ENCODE measurements at regions not wholly inside any gene's neighbourhood (a gene's known extent, or its start where the extent isn't known, plus 50 kb on each side); places are given as distances from the start of the nearest gene placed in this dataset.

DNA sequence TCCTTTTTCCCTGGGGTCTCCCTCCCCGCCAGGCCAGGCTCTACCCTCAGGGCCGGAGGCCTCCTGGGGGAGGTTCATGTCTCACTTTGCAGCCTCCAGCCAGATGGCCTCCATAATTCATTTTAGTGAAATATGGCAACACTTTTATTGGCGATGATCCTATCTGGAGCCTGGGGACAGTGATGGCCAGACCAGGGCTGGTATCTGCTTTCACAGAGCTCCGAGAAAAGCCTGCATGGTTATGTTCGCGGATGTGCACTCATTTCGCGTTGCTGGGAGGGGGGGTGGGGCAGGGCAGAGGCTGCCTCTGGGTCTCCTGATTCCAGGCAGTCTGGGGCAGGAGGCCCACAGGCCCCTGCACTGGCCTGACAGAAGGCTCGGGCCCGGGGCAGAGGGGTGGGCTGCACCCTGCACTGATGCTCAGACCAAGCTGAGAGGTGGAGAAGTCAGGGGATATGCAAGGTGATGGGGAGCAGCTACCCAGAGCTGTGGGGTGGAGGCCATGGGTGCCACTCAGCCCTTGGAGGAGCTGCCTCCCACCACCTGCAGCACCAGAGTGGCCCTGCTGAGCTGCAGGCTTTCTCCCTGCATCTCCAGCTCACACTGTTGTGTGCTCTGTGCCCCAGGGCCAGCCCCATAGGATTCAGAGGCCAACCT lies 85.3 kb upstream of the RET start:
- H3K79me2 ChIP-seq (replicated peaks; ENCODE audit: insufficient read depth), result no peaks in the 10 kb centered on the region
- H3K4me3 ChIP-seq, result no peak overlapping the region
- TF ChIP-seq NANOG (IDR thresholded peaks at IDR 0.05; ENCODE audit: borderline replicate concordance), result no peak
- no peak for TF ChIP-seq ZNF331 (CRISPR knock-in tag; IDR thresholded peaks at IDR 0.05; ENCODE audit: low read depth)
- no peak for TF ChIP-seq POLR2AphosphoS5 (IDR thresholded peaks at IDR 0.05; ENCODE audit: low read depth)
- no peak for TF ChIP-seq STAT1 (IDR thresholded peaks at IDR 0.05; ENCODE audit: unreplicated experiment)
- no peak for TF ChIP-seq EZH2phosphoT487 (IDR thresholded peaks at IDR 0.05; ENCODE audit: unreplicated experiment)
- TF ChIP-seq CREB1 (CRISPR knock-in tag; IDR thresholded peaks at IDR 0.05; ENCODE audit: low read depth), result no peak
- TF ChIP-seq JUNB (IDR thresholded peaks at IDR 0.05; ENCODE audit: unreplicated experiment), result no peak
- ATAC-seq, result no peak
- H3F3A ChIP-seq (replicated peaks; ENCODE audit: low read depth), result no peaks in the 10 kb centered on the region
- Mint-ChIP-seq H3K4me1 (peaks cover 3% of the 10 kb centered on the region; the same call in 2 of the 3 replicates), H3K27ac (no peak overlapping the region), H3K4me3 (no peak overlapping the region), H3K9me3 (no peaks in the 10 kb centered on the region; the same call in 1 of the 3 replicates), H3K27me3 (ENCODE audit: insufficient read depth, low read depth, poor library complexity) (peaks cover 8% of the 10 kb centered on the region), H3K36me3 (ENCODE audit: low read depth) (peaks cover 3% of the 10 kb centered on the region; the same call in 1 of the 3 replicates)
- H2AFZ ChIP-seq, result no peak overlapping the region
- no peak overlapping the region for H3K27ac ChIP-seq (ENCODE audit: low read depth)
- no peaks in the 10 kb centered on the region for H3K27me3 ChIP-seq (ENCODE audit: insufficient read depth)
- no peak for DNase-seq (ENCODE audit: low spot score)
- H3K4me1 ChIP-seq (ENCODE audit: insufficient read depth), result no peaks in the 10 kb centered on the region
- no peak overlapping the region for H3K4me2 ChIP-seq
- H4K20me1 ChIP-seq (replicated peaks; ENCODE audit: insufficient read depth), result no peaks in the 10 kb centered on the region
- 0 out of 2 replicates have a peak, but pooled peaks cover 6% of the 10 kb centered on the region for H3K9me2 ChIP-seq (ENCODE audit: insufficient read depth)
- no peaks in the 10 kb centered on the region for H3K36me3 ChIP-seq (ENCODE audit: insufficient read depth)

DNA sequence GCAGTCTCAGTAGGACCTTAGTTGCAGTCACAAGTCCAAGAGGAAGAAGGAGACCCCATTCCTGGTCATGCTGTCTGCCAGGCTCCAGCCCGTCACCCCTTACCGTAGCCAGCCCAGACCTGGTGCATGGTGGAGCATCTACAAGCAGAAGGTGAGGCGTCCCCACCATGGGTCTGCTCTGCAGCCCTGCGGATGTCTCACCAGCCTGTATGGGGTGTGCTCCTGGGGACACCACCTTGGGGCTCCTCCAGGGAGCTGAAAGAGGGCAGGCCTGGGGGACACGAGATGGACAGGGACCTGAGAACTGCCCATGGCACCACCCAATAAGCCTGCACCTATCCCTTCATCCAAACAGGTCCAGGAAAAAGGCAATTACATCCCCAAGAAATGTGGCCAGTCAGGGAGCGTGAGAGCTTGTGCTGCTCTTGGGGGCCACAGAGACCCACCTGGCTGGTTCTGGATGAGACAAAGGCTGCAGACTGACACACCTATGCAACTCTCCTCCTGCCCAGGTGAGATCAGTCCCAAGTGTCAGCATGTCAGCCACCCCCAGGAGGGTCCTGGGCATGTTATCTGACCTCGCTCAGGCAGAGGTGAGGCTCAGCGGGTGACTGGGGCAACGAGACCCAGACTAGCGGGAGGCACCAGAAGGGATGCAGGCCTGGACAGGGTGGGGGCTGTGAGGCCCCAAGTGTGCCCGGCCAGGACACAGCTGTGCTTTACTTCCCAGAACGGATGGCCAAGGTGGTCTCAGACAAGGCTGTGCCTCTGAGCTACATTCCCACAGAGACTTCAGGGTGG lies 84.5 kb upstream of the RET start:
- Histone ChIP-seq H4K20me1 (replicated peaks; ENCODE audit: insufficient read depth) (no peaks in the 10 kb centered on the region), H3F3A (replicated peaks; ENCODE audit: low read depth) (no peaks in the 10 kb centered on the region), H3K4me2 (no peak overlapping the region), H3K4me3 (no peak overlapping the region), H3K79me2 (replicated peaks; ENCODE audit: insufficient read depth) (no peaks in the 10 kb centered on the region), H3K4me1 (ENCODE audit: insufficient read depth) (no peaks in the 10 kb centered on the region), H3K27ac (ENCODE audit: low read depth) (no peak overlapping the region), H3K27me3 (ENCODE audit: insufficient read depth) (no peaks in the 10 kb centered on the region), H3K36me3 (ENCODE audit: insufficient read depth) (no peaks in the 10 kb centered on the region), H2AFZ (no peak overlapping the region), H3K9me2 (ENCODE audit: insufficient read depth) (0 out of 2 replicates have a peak, but pooled peaks cover 6% of the 10 kb centered on the region)
- no peak for DNase-seq (ENCODE audit: low spot score)
- peaks cover 4% of the 10 kb centered on the region for H3K27me3 Mint-ChIP-seq (ENCODE audit: insufficient read depth, low read depth, poor library complexity)
- peaks cover 3% of the 10 kb centered on the region; the same call in 1 of the 3 replicates for H3K36me3 Mint-ChIP-seq (ENCODE audit: low read depth)
- H3K9me3 Mint-ChIP-seq, result no peaks in the 10 kb centered on the region; the same call in 2 of the 3 replicates
- no peak overlapping the region for H3K4me3 Mint-ChIP-seq
- H3K27ac Mint-ChIP-seq, result no peak overlapping the region
- ATAC-seq, result no peak
- H3K4me1 Mint-ChIP-seq, result peaks cover 3% of the 10 kb centered on the region; the same call in 2 of the 3 replicates
- TF ChIP-seq CREB1 (CRISPR knock-in tag; IDR thresholded peaks at IDR 0.05; ENCODE audit: low read depth) (no peak), EZH2 (IDR thresholded peaks at IDR 0.05; ENCODE audit: low read depth, unreplicated experiment) (no peak), JUNB (IDR thresholded peaks at IDR 0.05; ENCODE audit: unreplicated experiment) (no peak), EZH2phosphoT487 (IDR thresholded peaks at IDR 0.05; ENCODE audit: unreplicated experiment) (no peak)
- TF ChIP-seq, protein P1, sequence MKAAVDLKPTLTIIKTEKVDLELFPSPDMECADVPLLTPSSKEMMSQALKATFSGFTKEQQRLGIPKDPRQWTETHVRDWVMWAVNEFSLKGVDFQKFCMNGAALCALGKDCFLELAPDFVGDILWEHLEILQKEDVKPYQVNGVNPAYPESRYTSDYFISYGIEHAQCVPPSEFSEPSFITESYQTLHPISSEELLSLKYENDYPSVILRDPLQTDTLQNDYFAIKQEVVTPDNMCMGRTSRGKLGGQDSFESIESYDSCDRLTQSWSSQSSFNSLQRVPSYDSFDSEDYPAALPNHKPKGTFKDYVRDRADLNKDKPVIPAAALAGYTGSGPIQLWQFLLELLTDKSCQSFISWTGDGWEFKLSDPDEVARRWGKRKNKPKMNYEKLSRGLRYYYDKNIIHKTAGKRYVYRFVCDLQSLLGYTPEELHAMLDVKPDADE (IDR thresholded peaks at IDR 0.05), result no peak
- TF ChIP-seq, protein P2, sequence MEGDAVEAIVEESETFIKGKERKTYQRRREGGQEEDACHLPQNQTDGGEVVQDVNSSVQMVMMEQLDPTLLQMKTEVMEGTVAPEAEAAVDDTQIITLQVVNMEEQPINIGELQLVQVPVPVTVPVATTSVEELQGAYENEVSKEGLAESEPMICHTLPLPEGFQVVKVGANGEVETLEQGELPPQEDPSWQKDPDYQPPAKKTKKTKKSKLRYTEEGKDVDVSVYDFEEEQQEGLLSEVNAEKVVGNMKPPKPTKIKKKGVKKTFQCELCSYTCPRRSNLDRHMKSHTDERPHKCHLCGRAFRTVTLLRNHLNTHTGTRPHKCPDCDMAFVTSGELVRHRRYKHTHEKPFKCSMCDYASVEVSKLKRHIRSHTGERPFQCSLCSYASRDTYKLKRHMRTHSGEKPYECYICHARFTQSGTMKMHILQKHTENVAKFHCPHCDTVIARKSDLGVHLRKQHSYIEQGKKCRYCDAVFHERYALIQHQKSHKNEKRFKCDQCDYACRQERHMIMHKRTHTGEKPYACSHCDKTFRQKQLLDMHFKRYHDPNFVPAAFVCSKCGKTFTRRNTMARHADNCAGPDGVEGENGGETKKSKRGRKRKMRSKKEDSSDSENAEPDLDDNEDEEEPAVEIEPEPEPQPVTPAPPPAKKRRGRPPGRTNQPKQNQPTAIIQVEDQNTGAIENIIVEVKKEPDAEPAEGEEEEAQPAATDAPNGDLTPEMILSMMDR (conservative IDR thresholded peaks at IDR 0.05; ENCODE audit: low read depth in 2 of 2), result no peak
- TF ChIP-seq, protein P3, sequence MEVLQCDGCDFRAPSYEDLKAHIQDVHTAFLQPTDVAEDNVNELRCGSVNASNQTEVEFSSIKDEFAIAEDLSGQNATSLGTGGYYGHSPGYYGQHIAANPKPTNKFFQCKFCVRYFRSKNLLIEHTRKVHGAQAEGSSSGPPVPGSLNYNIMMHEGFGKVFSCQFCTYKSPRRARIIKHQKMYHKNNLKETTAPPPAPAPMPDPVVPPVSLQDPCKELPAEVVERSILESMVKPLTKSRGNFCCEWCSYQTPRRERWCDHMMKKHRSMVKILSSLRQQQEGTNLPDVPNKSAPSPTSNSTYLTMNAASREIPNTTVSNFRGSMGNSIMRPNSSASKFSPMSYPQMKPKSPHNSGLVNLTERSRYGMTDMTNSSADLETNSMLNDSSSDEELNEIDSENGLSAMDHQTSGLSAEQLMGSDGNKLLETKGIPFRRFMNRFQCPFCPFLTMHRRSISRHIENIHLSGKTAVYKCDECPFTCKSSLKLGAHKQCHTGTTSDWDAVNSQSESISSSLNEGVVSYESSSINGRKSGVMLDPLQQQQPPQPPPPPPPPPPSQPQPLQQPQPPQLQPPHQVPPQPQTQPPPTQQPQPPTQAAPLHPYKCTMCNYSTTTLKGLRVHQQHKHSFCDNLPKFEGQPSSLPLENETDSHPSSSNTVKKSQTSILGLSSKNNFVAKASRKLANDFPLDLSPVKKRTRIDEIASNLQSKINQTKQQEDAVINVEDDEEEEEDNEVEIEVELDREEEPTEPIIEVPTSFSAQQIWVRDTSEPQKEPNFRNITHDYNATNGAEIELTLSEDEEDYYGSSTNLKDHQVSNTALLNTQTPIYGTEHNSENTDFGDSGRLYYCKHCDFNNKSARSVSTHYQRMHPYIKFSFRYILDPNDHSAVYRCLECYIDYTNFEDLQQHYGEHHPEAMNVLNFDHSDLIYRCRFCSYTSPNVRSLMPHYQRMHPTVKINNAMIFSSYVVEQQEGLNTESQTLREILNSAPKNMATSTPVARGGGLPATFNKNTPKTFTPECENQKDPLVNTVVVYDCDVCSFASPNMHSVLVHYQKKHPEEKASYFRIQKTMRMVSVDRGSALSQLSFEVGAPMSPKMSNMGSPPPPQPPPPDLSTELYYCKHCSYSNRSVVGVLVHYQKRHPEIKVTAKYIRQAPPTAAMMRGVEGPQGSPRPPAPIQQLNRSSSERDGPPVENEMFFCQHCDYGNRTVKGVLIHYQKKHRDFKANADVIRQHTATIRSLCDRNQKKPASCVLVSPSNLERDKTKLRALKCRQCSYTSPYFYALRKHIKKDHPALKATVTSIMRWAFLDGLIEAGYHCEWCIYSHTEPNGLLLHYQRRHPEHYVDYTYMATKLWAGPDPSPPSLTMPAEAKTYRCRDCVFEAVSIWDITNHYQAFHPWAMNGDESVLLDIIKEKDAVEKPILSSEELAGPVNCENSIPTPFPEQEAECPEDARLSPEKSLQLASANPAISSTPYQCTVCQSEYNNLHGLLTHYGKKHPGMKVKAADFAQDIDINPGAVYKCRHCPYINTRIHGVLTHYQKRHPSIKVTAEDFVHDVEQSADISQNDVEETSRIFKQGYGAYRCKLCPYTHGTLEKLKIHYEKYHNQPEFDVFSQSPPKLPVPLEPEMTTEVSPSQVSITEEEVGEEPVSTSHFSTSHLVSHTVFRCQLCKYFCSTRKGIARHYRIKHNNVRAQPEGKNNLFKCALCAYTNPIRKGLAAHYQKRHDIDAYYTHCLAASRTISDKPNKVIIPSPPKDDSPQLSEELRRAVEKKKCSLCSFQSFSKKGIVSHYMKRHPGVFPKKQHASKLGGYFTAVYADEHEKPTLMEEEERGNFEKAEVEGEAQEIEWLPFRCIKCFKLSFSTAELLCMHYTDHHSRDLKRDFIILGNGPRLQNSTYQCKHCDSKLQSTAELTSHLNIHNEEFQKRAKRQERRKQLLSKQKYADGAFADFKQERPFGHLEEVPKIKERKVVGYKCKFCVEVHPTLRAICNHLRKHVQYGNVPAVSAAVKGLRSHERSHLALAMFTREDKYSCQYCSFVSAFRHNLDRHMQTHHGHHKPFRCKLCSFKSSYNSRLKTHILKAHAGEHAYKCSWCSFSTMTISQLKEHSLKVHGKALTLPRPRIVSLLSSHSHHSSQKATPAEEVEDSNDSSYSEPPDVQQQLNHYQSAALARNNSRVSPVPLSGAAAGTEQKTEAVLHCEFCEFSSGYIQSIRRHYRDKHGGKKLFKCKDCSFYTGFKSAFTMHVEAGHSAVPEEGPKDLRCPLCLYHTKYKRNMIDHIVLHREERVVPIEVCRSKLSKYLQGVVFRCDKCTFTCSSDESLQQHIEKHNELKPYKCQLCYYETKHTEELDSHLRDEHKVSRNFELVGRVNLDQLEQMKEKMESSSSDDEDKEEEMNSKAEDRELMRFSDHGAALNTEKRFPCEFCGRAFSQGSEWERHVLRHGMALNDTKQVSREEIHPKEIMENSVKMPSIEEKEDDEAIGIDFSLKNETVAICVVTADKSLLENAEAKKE (CRISPR knock-in tag; IDR thresholded peaks at IDR 0.05), result no peak
